GM12878 (cell line): ENCODE measurements at regions not wholly inside any gene's neighbourhood (a gene's known extent, or its start where the extent isn't known, plus 50 kb on each side); places are given as distances from the start of the nearest gene placed in this dataset.

ENCODE experiments used
- ATAC-seq: fragments of 200-7000 bp; cut with Tn5 transposase; 3 replicates; pipeline ENCODE4 v1.9.1; 2020; ENCODE audit warnings: mild to moderate bottlenecking, moderate library complexity
- BruUV-seq: library from RNA; stranded (reverse); fragments of 400-500 nt; replicated peaks from 2 replicates; lab custom pipeline; 2021; lab: Mats Ljungman, UMichigan
- CTCF ChIA-PET: fragments of 300-600 bp; sonication (Branson Sonifier 250); formaldehyde crosslinking; extraction: SDS; loops from one replicate; lab custom pipeline; 2021; ENCODE audit warnings: inconsistent platforms; lab: Yijun Ruan, JAX
- POLR2A ChIA-PET: fragments of 350-600 bp; formaldehyde crosslinking; extraction: SDS; loops from one replicate; lab custom pipeline; 2021; ENCODE audit warnings: inconsistent platforms; lab: Charles Lee
- RAD21 ChIA-PET: fragments of 300-600 bp; sonication (Branson Sonifier 250); formaldehyde crosslinking; loops from one replicate; lab custom pipeline; 2023; ENCODE audit warnings: antibody characterized with exemption; ENCODE audit not compliant: unreplicated experiment; lab: Charles Lee
- SMC1A ChIA-PET: fragments of 300-600 bp; sonication (Branson Sonifier 250); formaldehyde crosslinking; loops from one replicate; lab custom pipeline; 2023; ENCODE audit not compliant: unreplicated experiment, uncharacterized antibody; lab: Charles Lee
- DNase-seq: peaks from one replicate; pipeline ENCODE4 v3.0.0-alpha.2; 2011; ENCODE audit warnings: low read depth, low spot score
- FAIRE-seq: peaks from 3 replicates; lab custom pipeline; 2011; peaks lifted over from hg19 to GRCh38; lab: Jason Lieb, UNC
- H2AFZ ChIP-seq: 2 replicates; pipeline ENCODE4 v1.6.0; 2011; ENCODE audit warnings: low read depth, low read length, control low read depth; ENCODE audit not compliant: control insufficient read depth
- H3K27ac ChIP-seq: 2 replicates; pipeline ENCODE4 v1.5.1; 2011; ENCODE audit warnings: control low read depth; ENCODE audit not compliant: control insufficient read depth, insufficient read depth
- H3K27me3 ChIP-seq, 2 experiments: replicated peaks in 1 of 2; 2 replicates each; pipeline versions ENCODE4 v1.6.0 to v1.6.1; 2011; ENCODE audit warnings: low read length in 1 of 2; ENCODE audit not compliant: control insufficient read depth in 2 of 2, insufficient read depth in 2 of 2
- H3K36me3 ChIP-seq, 2 experiments: 2 replicates each; pipeline ENCODE4 v1.5.1; 2011; ENCODE audit warnings: low read length in 1 of 2; ENCODE audit not compliant: control insufficient read depth in 2 of 2, insufficient read depth in 2 of 2
- H3K4me1 ChIP-seq: 2 replicates; pipeline ENCODE4 v1.6.1; 2011; ENCODE audit warnings: mild to moderate bottlenecking, low read length, moderate library complexity, mixed read lengths; ENCODE audit not compliant: control insufficient read depth, insufficient read depth
- H3K4me2 ChIP-seq: 2 replicates; pipeline ENCODE4 v1.6.0; 2011; ENCODE audit warnings: control low read depth; ENCODE audit not compliant: control insufficient read depth, insufficient read depth
- H3K4me3 ChIP-seq: fragments of 200-600 bp; sonication (generic); 2 replicates; pipeline ENCODE4 v1.5.1; 2016
- H3K79me2 ChIP-seq: 2 replicates; pipeline ENCODE4 v1.6.0; 2011; ENCODE audit warnings: low read length; ENCODE audit not compliant: control insufficient read depth, insufficient read depth
- H3K9ac ChIP-seq: 2 replicates; pipeline ENCODE4 v1.8.0; 2011; ENCODE audit warnings: low read length, control low read depth, mixed read lengths; ENCODE audit not compliant: control insufficient read depth, insufficient read depth
- H3K9me3 ChIP-seq: replicated peaks from 3 replicates; pipeline ENCODE4 v1.5.1; 2011; ENCODE audit warnings: mild to moderate bottlenecking, low read length; ENCODE audit not compliant: control insufficient read depth, insufficient read depth
- H4K20me1 ChIP-seq: 2 replicates; pipeline ENCODE4 v1.6.0; 2011; ENCODE audit not compliant: control insufficient read depth, insufficient read depth
- ATF7 ChIP-seq: fragments of 450-650 bp; IDR thresholded peaks from 2 replicates; pipeline ENCODE4 v1.6.1; 2016; ENCODE audit warnings: low read depth, mild to moderate bottlenecking
- E4F1 ChIP-seq: fragments of 450-650 bp; IDR thresholded peaks from 2 replicates; pipeline ENCODE4 v1.6.1; 2018; ENCODE audit warnings: borderline replicate concordance, mild to moderate bottlenecking; ENCODE audit not compliant: partially characterized antibody
- GABPA ChIP-seq: IDR thresholded peaks from 2 replicates; pipeline ENCODE4 v1.6.1; 2014; ENCODE audit warnings: antibody characterized with exemption, low read depth, mild to moderate bottlenecking, inconsistent platforms
- HCFC1 ChIP-seq: fragments of 150-350 bp; IDR thresholded peaks from 2 replicates; pipeline ENCODE4 v1.6.1; 2014; ENCODE audit warnings: low read length
- IKZF2 ChIP-seq, 2 experiments: fragments of 450-650 bp; IDR thresholded peaks; 2 replicates each; pipeline ENCODE4 v1.6.1; 2017; ENCODE audit warnings: mild to moderate bottlenecking in 2 of 2, moderate library complexity in 2 of 2
- IRF3 ChIP-seq: fragments of 450-650 bp; IDR thresholded peaks from 2 replicates; pipeline ENCODE4 v1.6.1; 2014; ENCODE audit warnings: mild to moderate bottlenecking
- KDM1A ChIP-seq: fragments of 200-600 bp; sonication (generic); IDR thresholded peaks from 2 replicates; pipeline ENCODE4 v1.6.1; 2016; ENCODE audit warnings: borderline replicate concordance
- NKRF ChIP-seq: fragments of 450-650 bp; conservative IDR thresholded peaks from 2 replicates; pipeline ENCODE4 v1.6.1; 2017; ENCODE audit warnings: mild to moderate bottlenecking, moderate library complexity
- PAX8 ChIP-seq: fragments of 450-650 bp; IDR thresholded peaks from 2 replicates; pipeline ENCODE4 v1.6.1; 2017; ENCODE audit warnings: mild to moderate bottlenecking, moderate library complexity
- POU2F2 ChIP-seq: IDR thresholded peaks from 3 replicates; pipeline ENCODE4 v1.6.1; 2011; ENCODE audit warnings: low read depth, mild to moderate bottlenecking, low read length, borderline replicate concordance
- PRDM15 ChIP-seq: fragments of 450-650 bp; formaldehyde crosslinking; IDR thresholded peaks from 2 replicates; pipeline ENCODE4 v1.4.0; 2020; ENCODE audit warnings: mild to moderate bottlenecking, moderate library complexity
- TCF7 ChIP-seq: IDR thresholded peaks from 2 replicates; pipeline ENCODE4 v1.6.1; 2014; ENCODE audit warnings: antibody characterized with exemption, borderline replicate concordance
- WGBS: methylation state at CpG from one replicate; pipeline ENCODE4 v1.1.6; 2016; ENCODE audit warnings: low lambda C conversion rate; ENCODE audit not compliant: insufficient replicate concordance, insufficient coverage; ENCODE audit errors: missing lambda C conversion rate; 5-methylcytosine and 5-hydroxymethylcytosine counted together
- in situ Hi-C: fragments of 300-500 bp; cut with MboI; formaldehyde crosslinking; loops from 9 replicates; pipeline ENCODE4 v1.14.3; 2018; ENCODE audit warnings: mixed read lengths
- intact Hi-C: fragments of 100-400 bp; cut with micrococcal nuclease; formaldehyde crosslinking; loops from one replicate; pipeline ENCODE4 v1.14.2; 2022; ENCODE audit not compliant: unreplicated experiment

- TF ChIP-seq KDM1A (no peak), POU2F2 (no peak)
Observed at GRCh38 chr10:70985824-70986622, 97.7 kb upstream of the PCBD1 start (continued).

GRCh38 chr10:70986623-70986950 is 98.2 kb upstream of the PCBD1 start:
- Histone ChIP-seq H4K20me1 (no peaks in the 10 kb centered on the region), H3K4me2 (no peak overlapping the region), H2AFZ (no peak overlapping the region), H3K4me3 (no peak overlapping the region), H3K4me1 (peaks cover 15% of the 10 kb centered on the region), H3K36me3 (no peaks in the 10 kb centered on the region), H3K27me3 (no peaks in the 10 kb centered on the region), H3K79me2 (no peaks in the 10 kb centered on the region), H3K9ac (no peak overlapping the region), H3K9me3 (no peaks in the 10 kb centered on the region), H3K27ac (no peak overlapping the region)
- SMC1A ChIA-PET: interaction anchor here (1.0 kb wide), 1 partner anchor 60 kb away, joined by 3 read pairs; no protein-coding TSS in a partner anchor
- TF ChIP-seq IRF3: no peak
- TF ChIP-seq NKRF: no peak
- no peak for TF ChIP-seq E4F1
- no peak for TF ChIP-seq PRDM15 (CRISPR knock-in tag)
- TF ChIP-seq HCFC1: no peak
- TF ChIP-seq PAX8: no peak
- TF ChIP-seq TCF7: no peak
- TF ChIP-seq IKZF2 (IDR thresholded peaks at IDR 0.05): no peak
- TF ChIP-seq GABPA: no peak
- no peak for TF ChIP-seq ATF7
- DNase-seq (no peak), ATAC-seq (no peak), FAIRE-seq (no peak)
- RAD21 ChIA-PET: no interaction called here
- BruUV-seq: no TSS peak
- WGBS: 58% methylated on average over 7 of the region's 7 CpGs
- CTCF ChIA-PET: no interaction called here
- POLR2A ChIA-PET: no interaction called here
- intact Hi-C loops (no loop called here), in situ Hi-C loops (no loop called here)
